Ishikawa (cell line): ENCODE measurements at regions not wholly inside any gene's neighbourhood (a gene's known extent, or its start where the extent isn't known, plus 50 kb on each side); places are given as distances from the start of the nearest gene placed in this dataset.

Source experiments
- CEBPB ChIP-seq: IDR thresholded peaks from 2 replicates; pipeline ENCODE4 v1.6.1; 2012
- CREB1 ChIP-seq: IDR thresholded peaks from 2 replicates; pipeline ENCODE4 v1.6.1; 2012; ENCODE audit warnings: low read depth
- EGR1 ChIP-seq: IDR thresholded peaks from 2 replicates; pipeline ENCODE4 v1.6.1; 2012
- EP300 ChIP-seq: IDR thresholded peaks from 2 replicates; pipeline ENCODE4 v1.6.1; 2012; ENCODE audit warnings: borderline replicate concordance
- NFIC ChIP-seq: IDR thresholded peaks from 2 replicates; pipeline ENCODE4 v1.6.1; 2012
- RAD21 ChIP-seq: IDR thresholded peaks from 2 replicates; pipeline ENCODE4 v1.6.1; 2012; ENCODE audit warnings: low read depth
- TAF1 ChIP-seq: IDR thresholded peaks from 2 replicates; pipeline ENCODE4 v1.6.1; 2012; ENCODE audit warnings: low read depth, mild to moderate bottlenecking
- TEAD4 ChIP-seq: IDR thresholded peaks from 2 replicates; pipeline ENCODE4 v1.6.1; 2012
- YY1 ChIP-seq: IDR thresholded peaks from 2 replicates; pipeline ENCODE4 v1.6.1; 2012; ENCODE audit warnings: low read depth
- TF ChIP-seq, protein P1 (sequence below): IDR thresholded peaks from 2 replicates; pipeline ENCODE4 v1.6.1; 2012
- TF ChIP-seq, protein P2 (sequence below): IDR thresholded peaks from 2 replicates; pipeline ENCODE4 v1.6.1; 2012
- TF ChIP-seq, protein P3 (sequence below): IDR thresholded peaks from 2 replicates; pipeline ENCODE4 v1.6.1; 2012; ENCODE audit warnings: low read depth, mild to moderate bottlenecking

DNA sequence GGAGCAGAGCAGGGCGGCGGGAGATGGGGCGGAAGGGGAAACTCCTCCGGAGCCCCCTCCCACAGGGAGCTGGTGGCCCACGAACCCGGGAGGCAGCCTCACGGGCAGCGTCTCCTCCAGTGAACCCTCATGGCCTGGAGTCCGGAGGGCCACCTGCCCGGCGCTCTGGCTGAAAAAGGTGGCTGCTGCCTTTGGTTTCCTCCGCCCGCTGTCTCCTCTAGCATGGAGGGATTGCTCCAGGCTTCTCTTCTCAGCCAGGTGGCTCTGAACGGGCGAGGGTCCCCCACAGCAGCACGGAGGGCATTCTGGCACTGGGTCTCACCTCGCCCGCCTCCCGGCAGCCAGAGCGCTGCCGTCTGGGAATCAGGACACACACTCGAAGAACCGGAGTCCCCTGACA lies 177.3 kb upstream of the PFKP start:
- no peak for TF ChIP-seq CEBPB
- TF ChIP-seq TEAD4, result no peak
- TF ChIP-seq RAD21, result no peak
- TF ChIP-seq, protein P1, sequence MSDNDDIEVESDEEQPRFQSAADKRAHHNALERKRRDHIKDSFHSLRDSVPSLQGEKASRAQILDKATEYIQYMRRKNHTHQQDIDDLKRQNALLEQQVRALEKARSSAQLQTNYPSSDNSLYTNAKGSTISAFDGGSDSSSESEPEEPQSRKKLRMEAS, result no peak
- TF ChIP-seq NFIC, result no peak
- TF ChIP-seq, protein P2, sequence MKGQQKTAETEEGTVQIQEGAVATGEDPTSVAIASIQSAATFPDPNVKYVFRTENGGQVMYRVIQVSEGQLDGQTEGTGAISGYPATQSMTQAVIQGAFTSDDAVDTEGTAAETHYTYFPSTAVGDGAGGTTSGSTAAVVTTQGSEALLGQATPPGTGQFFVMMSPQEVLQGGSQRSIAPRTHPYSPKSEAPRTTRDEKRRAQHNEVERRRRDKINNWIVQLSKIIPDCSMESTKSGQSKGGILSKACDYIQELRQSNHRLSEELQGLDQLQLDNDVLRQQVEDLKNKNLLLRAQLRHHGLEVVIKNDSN, result no peak
- no peak for TF ChIP-seq YY1
- no peak for TF ChIP-seq TAF1
- no peak for TF ChIP-seq EGR1
- TF ChIP-seq, protein P3, sequence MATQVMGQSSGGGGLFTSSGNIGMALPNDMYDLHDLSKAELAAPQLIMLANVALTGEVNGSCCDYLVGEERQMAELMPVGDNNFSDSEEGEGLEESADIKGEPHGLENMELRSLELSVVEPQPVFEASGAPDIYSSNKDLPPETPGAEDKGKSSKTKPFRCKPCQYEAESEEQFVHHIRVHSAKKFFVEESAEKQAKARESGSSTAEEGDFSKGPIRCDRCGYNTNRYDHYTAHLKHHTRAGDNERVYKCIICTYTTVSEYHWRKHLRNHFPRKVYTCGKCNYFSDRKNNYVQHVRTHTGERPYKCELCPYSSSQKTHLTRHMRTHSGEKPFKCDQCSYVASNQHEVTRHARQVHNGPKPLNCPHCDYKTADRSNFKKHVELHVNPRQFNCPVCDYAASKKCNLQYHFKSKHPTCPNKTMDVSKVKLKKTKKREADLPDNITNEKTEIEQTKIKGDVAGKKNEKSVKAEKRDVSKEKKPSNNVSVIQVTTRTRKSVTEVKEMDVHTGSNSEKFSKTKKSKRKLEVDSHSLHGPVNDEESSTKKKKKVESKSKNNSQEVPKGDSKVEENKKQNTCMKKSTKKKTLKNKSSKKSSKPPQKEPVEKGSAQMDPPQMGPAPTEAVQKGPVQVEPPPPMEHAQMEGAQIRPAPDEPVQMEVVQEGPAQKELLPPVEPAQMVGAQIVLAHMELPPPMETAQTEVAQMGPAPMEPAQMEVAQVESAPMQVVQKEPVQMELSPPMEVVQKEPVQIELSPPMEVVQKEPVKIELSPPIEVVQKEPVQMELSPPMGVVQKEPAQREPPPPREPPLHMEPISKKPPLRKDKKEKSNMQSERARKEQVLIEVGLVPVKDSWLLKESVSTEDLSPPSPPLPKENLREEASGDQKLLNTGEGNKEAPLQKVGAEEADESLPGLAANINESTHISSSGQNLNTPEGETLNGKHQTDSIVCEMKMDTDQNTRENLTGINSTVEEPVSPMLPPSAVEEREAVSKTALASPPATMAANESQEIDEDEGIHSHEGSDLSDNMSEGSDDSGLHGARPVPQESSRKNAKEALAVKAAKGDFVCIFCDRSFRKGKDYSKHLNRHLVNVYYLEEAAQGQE, result no peak
- TF ChIP-seq EP300, result no peak
- TF ChIP-seq CREB1, result no peak
